Embryonic facial prominence (tissue), 1 donor: ENCODE measurements at regions not wholly inside any gene's neighbourhood (a gene's known extent, or its start where the extent isn't known, plus 50 kb on each side); places are given as distances from the start of the nearest gene placed in this dataset.
"Not testable (repeated sequence)": the region's sequence is repeated elsewhere in the genome, so short reads cannot be mapped to it uniquely, and the experiment has no call there.

ENCODE experiments used
- DNase-seq: peaks from one replicate; pipeline ENCODE4 v3.0.0-alpha.2; 2016; ENCODE audit errors: extremely low spot score

DNA sequence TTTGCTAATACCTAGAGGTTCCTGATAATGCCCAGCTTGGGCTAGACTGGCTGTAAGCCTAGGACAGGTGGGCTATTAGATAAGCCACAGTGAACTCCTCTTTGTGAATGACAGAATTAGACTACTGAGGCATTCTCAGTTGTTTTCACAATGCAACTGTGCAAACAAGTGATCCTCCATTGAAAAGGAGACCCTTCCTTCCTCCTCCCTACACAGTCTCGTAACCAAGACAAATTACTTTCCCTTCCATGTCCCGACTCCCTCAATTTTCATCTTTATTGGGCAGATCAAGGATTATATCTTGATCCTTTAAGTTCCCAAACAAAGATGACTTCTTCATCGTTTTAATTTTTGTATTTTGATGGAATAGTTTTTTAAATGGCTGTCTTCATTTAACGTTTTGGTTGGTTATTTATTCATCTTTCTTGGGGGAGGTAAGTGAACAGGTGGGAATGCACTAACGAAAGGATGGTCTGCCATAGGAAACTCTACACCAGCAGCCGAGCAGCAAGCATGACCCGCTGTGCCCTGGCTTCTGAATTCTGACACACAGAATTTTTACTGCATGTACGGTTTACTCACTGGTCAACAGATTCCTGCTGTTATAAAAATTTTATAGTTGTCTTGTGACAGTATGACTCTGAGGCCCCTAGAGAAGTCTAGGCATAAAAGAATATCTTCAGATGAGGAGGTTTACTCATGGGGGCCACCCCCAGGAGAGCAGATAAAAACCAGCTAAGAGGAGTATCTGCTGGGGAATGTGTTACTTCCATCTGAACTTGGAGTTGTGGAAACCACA lies 137.5 kb upstream of the TUT7 start:
- DNase-seq: no peak

DNA sequence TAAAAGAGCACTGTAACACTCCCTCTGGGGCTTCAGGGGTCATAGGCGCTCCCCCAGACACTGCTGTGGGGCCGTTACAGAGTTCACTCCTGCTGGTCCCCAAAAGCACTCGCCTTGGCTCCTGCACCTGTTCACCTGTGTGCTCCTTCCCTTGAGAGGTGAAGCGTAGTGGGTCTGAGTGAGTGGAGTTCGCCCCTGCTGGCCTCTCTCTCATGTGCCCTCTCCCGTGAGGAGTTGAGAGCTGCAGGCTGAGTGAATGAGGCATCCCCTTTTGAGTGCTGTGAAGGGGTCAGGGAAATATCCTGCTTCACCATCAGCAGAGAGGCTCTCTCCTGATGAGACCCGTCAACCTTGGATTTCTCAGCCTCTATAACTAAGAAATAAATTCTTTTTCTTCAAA lies 134.6 kb upstream of the TUT7 start:
- no peak for DNase-seq

DNA sequence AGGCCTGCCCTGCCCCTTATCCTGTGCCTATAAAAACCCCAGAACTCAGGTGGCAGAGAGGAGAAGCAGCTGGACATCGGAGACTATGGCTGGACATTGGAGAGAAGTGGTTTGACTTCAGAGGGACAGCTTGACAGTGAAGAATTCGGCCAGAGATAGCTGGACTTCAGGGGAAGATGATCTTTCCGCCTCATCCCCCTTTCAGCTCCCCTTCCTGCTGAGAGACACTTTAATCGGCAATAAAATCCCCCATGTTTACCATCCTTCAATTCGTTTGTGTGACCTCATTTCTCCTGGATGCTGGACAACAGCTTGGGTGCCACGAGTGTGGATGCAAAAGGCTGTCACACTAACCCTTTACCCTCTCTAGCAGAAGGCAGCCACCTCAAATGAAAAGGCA lies 134.1 kb upstream of the TUT7 start:
- DNase-seq: no peak

GRCh38 chr9:86487838-86488233 lies 133.6 kb upstream of the TUT7 start:
- DNase-seq: no peak

DNA sequence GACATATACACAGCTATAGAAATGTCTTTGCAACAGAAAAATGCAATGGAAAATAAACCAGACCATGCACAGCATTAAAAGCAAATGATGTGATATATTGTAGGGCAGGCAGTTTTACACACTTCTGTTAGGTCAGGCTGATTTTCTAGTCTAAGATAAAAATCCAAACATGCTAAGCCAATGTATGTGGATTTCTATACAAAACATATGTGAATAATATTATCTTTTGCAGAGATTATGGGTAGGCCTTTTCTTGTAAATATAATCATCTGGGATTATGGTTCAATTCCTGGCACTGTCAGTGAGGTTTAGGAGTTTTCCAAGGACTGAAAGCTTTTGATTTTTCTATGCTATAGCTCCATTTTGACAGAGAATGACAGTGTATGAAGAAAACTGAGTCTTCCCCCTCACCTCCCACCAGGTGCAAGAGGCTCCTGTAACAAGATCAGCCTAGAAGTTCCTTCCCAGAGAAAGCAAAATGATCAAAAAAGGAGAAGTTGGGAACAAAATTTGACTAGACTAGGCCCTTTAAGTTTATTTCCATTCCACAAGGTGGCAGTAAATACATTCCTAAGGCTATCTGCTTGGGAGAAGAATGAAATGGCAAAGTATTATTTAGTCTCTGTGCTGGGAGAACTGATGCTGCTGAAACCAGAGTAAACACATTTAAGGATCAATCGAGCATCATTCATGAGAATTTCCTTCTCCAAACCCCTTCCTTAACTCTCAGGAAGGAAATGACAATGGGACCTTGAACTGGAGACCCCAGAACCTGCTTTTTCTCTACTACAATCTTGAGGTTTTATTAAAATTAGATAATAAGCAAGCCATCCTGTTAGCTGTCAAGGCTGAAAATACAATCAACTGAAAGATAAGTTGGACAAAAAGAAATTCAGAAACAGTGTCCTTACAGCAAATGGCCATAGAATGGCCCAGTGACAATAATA lies 133.0 kb upstream of the TUT7 start:
- DNase-seq: peak; percentile 82

DNA sequence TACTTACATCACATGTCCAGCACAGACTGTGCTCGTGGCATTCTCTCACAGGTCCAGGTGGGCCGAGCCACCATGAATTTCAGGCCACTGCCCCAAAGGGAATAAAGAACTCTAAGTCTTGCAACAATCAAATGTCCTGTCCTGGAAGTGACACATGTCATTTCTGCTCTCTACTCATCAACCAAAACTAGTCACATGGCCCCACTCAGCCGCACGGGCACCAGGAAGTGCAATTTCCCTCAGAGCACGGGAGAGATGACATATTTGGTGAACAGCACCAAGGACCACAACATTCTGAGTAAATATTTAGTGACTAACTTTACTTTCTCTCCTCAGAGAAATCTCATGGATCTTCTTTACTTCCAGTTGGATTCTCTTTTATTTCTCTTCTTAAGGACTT lies 131.1 kb upstream of the TUT7 start:
- DNase-seq: no peak

DNA sequence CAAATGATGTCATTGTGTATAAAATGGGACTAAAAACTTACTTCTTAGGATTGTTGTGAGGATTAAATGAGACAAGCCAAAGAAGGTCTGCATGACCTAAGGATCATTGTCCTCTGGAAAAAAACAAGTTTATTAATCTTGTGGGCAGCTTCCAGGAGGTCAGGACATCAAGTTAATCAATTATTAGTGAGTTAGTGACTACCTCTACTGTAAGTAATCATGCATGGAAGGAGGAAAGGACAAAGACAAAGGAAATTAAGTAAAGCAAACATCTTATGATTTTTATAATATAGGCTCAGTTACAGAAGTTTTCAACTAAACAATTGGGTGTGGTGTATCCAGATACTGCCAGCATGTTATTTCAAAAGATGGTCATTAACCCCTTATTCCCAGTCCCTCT lies 129.3 kb upstream of the TUT7 start:
- DNase-seq: no peak

- no peak for DNase-seq
Observed at GRCh38 chr9:86481466-86481865, 127.3 kb upstream of the TUT7 start.

DNA sequence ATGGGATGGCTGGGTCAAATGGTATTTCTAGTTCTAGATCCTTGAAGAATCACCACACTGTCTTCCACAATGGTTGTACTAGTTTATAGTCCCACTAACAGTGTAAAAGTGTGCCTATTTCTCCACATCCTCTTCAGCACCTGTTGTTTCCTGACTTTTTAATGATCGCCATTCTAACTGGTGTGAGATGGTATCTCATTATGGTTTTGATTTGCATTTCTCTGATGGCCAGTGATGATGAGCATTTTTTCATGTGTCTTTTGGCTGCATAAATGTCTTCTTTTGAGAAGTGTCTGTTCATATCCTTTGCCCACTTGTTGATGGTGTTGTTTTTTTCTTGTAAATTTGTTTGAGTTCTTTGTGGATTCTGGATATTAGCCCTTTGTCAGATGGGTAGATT lies 121.0 kb upstream of the TUT7 start:
- DNase-seq: not testable (repeated sequence)

- DNase-seq: no peak
Observed at GRCh38 chr9:86471171-86471815, 117.1 kb upstream of the TUT7 start.

DNA sequence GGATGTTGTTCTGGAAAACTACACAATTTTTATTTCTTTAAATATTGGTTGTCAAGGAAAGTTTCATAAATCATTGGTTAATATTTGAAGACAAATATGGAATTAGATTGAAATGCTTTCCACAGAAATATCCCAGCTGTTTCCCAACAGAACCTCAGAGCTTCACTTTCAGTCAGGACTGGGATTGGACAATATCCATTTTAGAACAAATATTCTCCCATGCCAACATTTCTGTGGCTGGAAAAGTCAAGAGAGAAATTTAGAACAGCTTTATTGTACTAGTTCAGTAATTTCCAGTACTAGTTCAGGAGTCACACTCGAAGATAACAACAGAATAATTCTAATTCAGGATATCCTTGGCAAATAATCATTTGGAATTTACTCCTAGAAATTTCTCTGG lies 116.1 kb upstream of the TUT7 start:
- no peak for DNase-seq

DNA sequence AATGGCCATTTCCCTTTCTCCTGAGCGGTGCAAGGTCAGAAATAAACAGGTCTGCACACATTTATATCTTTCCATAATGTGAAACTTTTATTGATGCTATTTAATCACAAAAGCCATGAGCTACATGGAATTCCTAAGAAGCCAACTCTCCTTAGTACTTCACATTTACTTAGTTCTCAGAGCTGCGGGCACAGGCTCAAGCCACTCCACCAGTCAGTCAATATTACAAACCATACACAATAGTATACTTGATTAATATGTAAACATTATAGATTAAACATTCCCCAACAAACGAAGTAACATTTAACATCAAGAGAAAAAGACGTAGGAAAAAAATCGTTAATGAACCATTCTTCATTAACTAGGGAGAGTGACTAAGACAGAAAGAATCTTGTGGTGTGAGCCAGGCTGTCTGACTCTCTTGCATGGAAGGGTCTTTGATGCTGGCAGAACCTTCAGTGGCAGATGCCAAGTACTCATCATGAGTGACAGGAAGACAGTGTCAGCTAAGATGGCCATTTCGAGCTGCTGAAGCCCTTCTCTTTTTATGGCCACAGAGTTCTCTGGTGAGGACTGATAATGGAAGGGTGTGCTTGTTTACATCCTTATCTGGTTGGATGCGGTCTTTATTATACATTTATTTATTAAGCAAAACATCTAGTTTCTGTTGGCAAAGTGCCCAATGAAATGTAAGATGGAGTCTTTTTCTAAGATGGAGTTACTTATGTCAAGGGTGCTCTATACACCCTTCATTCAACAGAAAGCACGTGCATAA lies 115.5 kb upstream of the TUT7 start:
- no peak for DNase-seq

DNA sequence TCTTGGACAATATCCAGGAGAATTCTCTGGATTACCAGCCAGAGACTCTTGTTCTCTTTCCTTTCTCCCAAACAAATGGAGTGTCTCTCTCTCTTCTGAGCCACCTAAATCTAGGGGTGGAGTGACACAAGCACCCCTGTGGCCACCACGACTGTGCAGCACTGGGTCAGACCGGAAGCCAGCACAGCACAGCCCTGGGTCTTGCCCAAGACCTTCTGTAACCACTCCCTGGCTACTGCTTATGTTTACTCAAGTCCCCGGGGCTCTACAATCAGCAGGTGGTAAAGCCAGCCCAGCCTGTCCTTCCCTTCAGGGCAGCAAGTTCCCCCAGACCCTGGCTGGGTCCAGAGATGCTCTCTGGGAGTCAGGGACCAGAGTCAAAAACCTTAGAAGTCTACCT lies 110.0 kb upstream of the TUT7 start:
- no peak for DNase-seq

- no peak for DNase-seq
Observed at GRCh38 chr9:86460216-86461002, 106.2 kb upstream of the TUT7 start.

DNA sequence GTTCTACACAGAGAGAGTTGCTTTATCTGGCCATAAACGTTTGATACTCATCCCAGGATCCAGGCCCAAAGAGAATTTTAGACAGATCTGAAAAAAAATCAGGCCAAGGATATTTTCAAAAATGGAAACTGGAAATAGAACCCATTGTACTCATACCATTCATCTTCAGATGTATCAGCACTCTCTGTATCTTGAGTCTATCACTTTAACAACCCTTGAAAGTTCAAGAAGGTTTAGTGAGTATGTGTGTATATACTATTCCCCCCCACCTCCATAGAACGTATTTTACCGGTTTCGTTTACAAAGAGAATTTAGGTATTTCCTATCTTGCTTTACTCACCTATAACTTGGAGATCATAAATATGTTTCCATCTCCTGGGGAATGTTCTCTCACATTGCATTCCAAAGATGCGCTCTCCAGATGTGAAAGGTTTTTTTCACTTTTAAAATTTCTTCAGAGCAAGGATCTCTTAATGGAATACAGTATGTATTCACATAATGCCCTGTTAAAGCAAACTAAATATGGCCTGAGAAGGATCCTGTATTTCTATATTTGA lies 105.5 kb upstream of the TUT7 start:
- DNase-seq: no peak

- no peak for DNase-seq
Observed at GRCh38 chr9:86459191-86459590, 105.0 kb upstream of the TUT7 start.

DNA sequence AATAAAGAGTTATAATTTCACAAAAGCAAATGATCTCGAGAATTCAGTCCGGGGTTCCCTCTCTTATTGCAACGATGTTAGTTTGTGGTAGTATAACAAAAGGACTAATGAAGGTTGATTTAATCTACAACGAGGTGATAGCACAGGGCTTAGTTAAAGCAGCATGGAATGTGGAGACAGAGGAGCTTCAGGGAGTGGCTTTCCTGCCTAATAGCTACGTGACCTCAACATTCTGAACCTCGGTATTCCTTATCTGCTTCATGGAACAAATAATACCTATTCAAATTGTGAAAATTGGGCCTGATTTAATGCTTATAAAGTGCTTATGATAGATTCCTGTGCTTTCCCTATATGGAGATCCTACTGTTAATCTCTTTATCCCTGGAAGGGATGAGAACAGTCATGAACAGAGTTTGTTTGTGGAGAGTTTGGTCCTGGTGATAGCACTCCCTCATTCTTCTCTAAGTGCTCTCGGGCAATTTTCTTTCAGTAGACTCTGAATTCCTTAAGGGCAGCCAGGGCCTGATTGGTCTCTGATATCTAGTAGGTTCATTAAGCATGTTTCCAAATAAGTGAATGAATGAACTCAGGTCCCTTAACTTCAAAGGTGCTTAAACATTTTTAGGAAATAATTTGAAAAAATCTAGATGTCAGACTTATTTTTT lies 104.1 kb upstream of the TUT7 start:
- DNase-seq: no peak

DNA sequence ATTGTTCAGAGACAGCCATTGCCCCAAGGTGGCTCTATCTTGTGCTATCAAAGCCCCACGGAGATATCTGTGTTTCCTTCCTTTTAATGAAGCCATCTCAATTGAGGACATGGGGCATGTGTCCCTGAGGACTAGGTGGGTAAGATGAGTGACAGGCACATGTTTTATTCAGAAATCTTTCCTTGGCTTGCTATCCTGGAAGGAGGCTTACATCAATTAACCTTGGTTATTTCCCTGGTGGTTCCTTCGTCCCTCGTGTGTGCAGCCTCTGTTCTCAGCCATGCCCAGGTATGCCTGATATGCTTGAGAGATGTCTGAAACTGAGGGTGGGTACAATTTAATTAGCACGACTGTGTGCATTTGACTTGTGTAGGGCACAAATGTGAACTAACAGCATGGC lies 102.2 kb upstream of the TUT7 start:
- DNase-seq: no peak

DNA sequence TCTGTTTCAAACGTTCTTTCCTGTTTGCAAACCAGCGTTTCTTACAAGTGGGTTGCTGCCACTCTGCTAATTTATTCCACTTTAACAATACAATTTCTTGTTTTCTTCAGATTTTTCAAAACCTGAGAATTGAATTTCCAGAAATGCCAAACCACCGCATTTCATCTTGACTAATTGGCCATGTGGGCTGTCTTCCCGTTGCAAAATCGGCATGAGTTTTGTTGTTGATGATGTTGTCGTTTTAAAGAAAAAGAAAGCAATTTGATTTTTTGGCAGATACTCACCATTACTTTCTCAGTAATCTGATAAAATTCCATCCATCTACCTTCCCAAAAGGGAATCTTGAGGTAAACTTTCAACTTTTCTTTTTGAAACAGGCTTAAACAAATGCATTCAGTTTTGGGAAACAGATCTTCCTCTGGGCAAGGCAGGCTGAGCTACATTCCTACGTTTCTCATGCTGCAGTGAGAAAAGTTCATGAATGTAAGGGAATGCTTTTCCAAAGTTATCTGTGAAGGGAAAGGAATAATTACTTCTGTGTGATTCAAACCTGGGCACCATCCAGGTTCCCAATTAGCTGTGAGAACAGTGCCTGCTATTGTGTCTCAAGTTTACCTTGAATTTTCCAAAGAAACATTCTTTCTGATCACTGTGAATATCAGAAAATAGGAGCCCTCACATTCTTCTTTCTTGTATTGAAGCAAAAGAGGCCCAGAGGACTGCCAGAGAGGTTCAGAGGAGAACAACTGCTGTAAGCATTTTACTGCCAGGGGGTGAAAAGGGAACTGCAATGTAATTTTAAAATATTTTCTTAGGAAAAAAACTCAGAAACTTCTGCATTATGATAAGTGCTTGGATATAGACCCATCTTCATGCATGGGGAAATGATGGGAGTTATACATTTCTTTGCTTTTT lies 100.7 kb upstream of the TUT7 start:
- DNase-seq: no peak
